Testis (tissue), 2 donors: ENCODE measurements at regions not wholly inside any gene's neighbourhood (a gene's known extent, or its start where the extent isn't known, plus 50 kb on each side); places are given as distances from the start of the nearest gene placed in this dataset.

Source experiments
- CTCF ChIP-seq, 3 experiments: fragments of 450-650 bp in 2 of 3; fragments of 200-600 bp in 1 of 3; sonication (generic) in 1 of 3; IDR thresholded peaks; one replicate each; pipeline ENCODE4 v1.5.1; 2016 to 2019; ENCODE audit warnings: antibody characterized with exemption in 3 of 3, mild to moderate bottlenecking in 2 of 3, moderate library complexity in 1 of 3
- POLR2A ChIP-seq: fragments of 450-650 bp; IDR thresholded peaks from one replicate; pipeline ENCODE4 v1.6.1; 2017; ENCODE audit warnings: antibody characterized with exemption, mild to moderate bottlenecking, moderate library complexity

- TF ChIP-seq CTCF (IDR thresholded peaks at IDR 0.05) (no peak), POLR2A (no peak)
Measured at GRCh38 chr14:85357120-85357519, 172.8 kb upstream of the FLRT2 start.
